Activated CD8-positive, alpha-beta memory T cell treated with anti-CD3 and anti-CD28 coated beads for 48 hours (primary cell): ENCODE measurements at regions not wholly inside any gene's neighbourhood (a gene's known extent, or its start where the extent isn't known, plus 50 kb on each side); places are given as distances from the start of the nearest gene placed in this dataset.

Experiments used
- DNase-seq, 3 experiments: peaks; one replicate each; pipeline ENCODE4 v3.0.0-alpha.2; 2020; ENCODE audit warnings: low read depth in 2 of 3, low spot score in 2 of 3

GRCh38 chrX:39460499-39460898, 637.3 kb downstream of the BCOR start:
- no peak for DNase-seq

GRCh38 chrX:39462835-39463234, 634.9 kb downstream of the BCOR start:
- DNase-seq: no peak

- DNase-seq: no peak
Measured at GRCh38 chrX:39464253-39464652, 633.5 kb downstream of the BCOR start.

GRCh38 chrX:39465467-39465866, 632.3 kb downstream of the BCOR start:
- DNase-seq: no peak

GRCh38 chrX:39465906-39466305, 631.9 kb downstream of the BCOR start:
- DNase-seq: no peak

- DNase-seq: no peak
Measured at GRCh38 chrX:39469126-39469525, 628.6 kb downstream of the BCOR start.

GRCh38 chrX:39470588-39471407, 627.0 kb downstream of the BCOR start:
- no peak for DNase-seq

GRCh38 chrX:39472161-39472560, 625.6 kb downstream of the BCOR start:
- no peak for DNase-seq

GRCh38 chrX:39473812-39474211, 623.9 kb downstream of the BCOR start:
- no peak for DNase-seq

- no peak for DNase-seq
Measured at GRCh38 chrX:39475372-39475771, 622.4 kb downstream of the BCOR start.

GRCh38 chrX:39476604-39477021, 621.1 kb downstream of the BCOR start:
- DNase-seq: no peak

- DNase-seq: no peak
Measured at GRCh38 chrX:39477031-39477761, 620.6 kb downstream of the BCOR start.

- no peak for DNase-seq
Measured at GRCh38 chrX:39477762-39478120, 620.0 kb downstream of the BCOR start.

- DNase-seq: no peak
Measured at GRCh38 chrX:39479856-39480255, 617.9 kb downstream of the BCOR start.

GRCh38 chrX:39480963-39481362, 616.8 kb downstream of the BCOR start:
- no peak for DNase-seq

- DNase-seq: no peak
Measured at GRCh38 chrX:39481621-39482020, 616.1 kb downstream of the BCOR start.

- DNase-seq: no peak
Measured at GRCh38 chrX:39484159-39485068, 613.3 kb downstream of the BCOR start.

- DNase-seq: no peak
Measured at GRCh38 chrX:39487166-39487968, 610.4 kb downstream of the BCOR start.

GRCh38 chrX:39487969-39488330, 609.8 kb downstream of the BCOR start:
- no peak for DNase-seq

- DNase-seq: no peak
Measured at GRCh38 chrX:39491548-39492297, 606.0 kb downstream of the BCOR start.
